CD14-positive monocyte (primary cell): ENCODE measurements at regions not wholly inside any gene's neighbourhood (a gene's known extent, or its start where the extent isn't known, plus 50 kb on each side); places are given as distances from the start of the nearest gene placed in this dataset.

Experiments
- DNase-seq, 3 donors: peaks; one replicate each; pipeline ENCODE4 v3.0.0-alpha.2; 2011 to 2022
- H2AFZ ChIP-seq: 2 replicates; pipeline ENCODE4 v1.6.0; 2012; ENCODE audit warnings: mild to moderate bottlenecking, low read depth, low read length, inconsistent platforms; ENCODE audit not compliant: insufficient read depth, poor library complexity, severe bottlenecking
- H3K27ac ChIP-seq, 2 donors: 1 replicate in 1 of 2; 2 replicates in 1 of 2; pipeline ENCODE4 v1.5.1; 2012 to 2013; ENCODE audit warnings: low read length in 2 of 2, control low read depth in 1 of 2, inconsistent platforms in 1 of 2, low read depth in 1 of 2, mild to moderate bottlenecking in 1 of 2
- H3K27me3 ChIP-seq, 2 donors: one replicate each; pipeline versions ENCODE4 v1.6.0 to v1.6.1; 2011 to 2013; ENCODE audit warnings: low read length in 2 of 2; ENCODE audit not compliant: control insufficient read depth in 2 of 2, insufficient read depth in 2 of 2
- H3K36me3 ChIP-seq, 2 donors: replicated peaks in 1 of 2; 1 replicate in 1 of 2; 2 replicates in 1 of 2; pipeline versions ENCODE4 v1.5.1 to v1.6.1; 2012 to 2013; ENCODE audit warnings: low read length in 2 of 2, control low read depth in 1 of 2, inconsistent platforms in 1 of 2, mild to moderate bottlenecking in 1 of 2; ENCODE audit not compliant: insufficient read depth in 2 of 2, control insufficient read depth in 1 of 2
- H3K4me1 ChIP-seq, 2 donors: 1 replicate in 1 of 2; 2 replicates in 1 of 2; pipeline versions ENCODE4 v1.5.1 to v1.6.1; 2012 to 2013; ENCODE audit warnings: low read length in 2 of 2, control low read depth in 1 of 2, inconsistent platforms in 1 of 2, mild to moderate bottlenecking in 1 of 2, moderate library complexity in 1 of 2; ENCODE audit not compliant: insufficient read depth in 2 of 2, control insufficient read depth in 1 of 2
- H3K4me2 ChIP-seq: replicated peaks from 2 replicates; pipeline ENCODE3; 2012; ENCODE audit warnings: low read length, moderate library complexity, mild to moderate bottlenecking; ENCODE audit not compliant: poor library complexity, severe bottlenecking; ENCODE audit errors: extremely low read depth
- H3K4me3 ChIP-seq, 3 experiments: fragments of 200-600 bp in 1 of 3; sonication (generic) in 1 of 3; replicated peaks in 1 of 3; 1 replicate in 2 of 3; 2 replicates in 1 of 3; pipeline ENCODE4 v1.5.1; 2011 to 2013; ENCODE audit warnings: low read length in 3 of 3, mild to moderate bottlenecking in 3 of 3, control low read depth in 2 of 3, low read depth in 2 of 3, inconsistent platforms in 1 of 3, moderate library complexity in 1 of 3
- H3K79me2 ChIP-seq: 2 replicates; pipeline ENCODE4 v1.6.0; 2012; ENCODE audit warnings: mild to moderate bottlenecking, control low read depth, inconsistent platforms, low read length, moderate library complexity; ENCODE audit not compliant: insufficient read depth
- H3K9ac ChIP-seq: 2 replicates; pipeline ENCODE4 v1.6.0; 2017; ENCODE audit warnings: low read length, mild to moderate bottlenecking; ENCODE audit not compliant: insufficient read depth, poor library complexity, severe bottlenecking
- H3K9me3 ChIP-seq, 2 donors: replicated peaks in 1 of 2; 1 replicate in 1 of 2; 2 replicates in 1 of 2; pipeline versions ENCODE4 v1.5.1 to v1.6.1; 2012 to 2013; ENCODE audit warnings: low read length in 2 of 2, control low read depth in 1 of 2; ENCODE audit not compliant: control insufficient read depth in 1 of 2, insufficient read depth in 1 of 2
- H4K20me1 ChIP-seq: 2 replicates; pipeline ENCODE4 v1.6.0; 2012; ENCODE audit warnings: mild to moderate bottlenecking, low read length, control low read depth, moderate library complexity; ENCODE audit not compliant: insufficient read depth
- H3K27ac Mint-ChIP-seq, 7 donors: one replicate each; pipeline ENCODE4 v1.8.0; 2020; ENCODE audit warnings: mild to moderate bottlenecking in 7 of 7, mixed read lengths in 7 of 7, moderate library complexity in 6 of 7, inconsistent platforms in 2 of 7
- H3K27me3 Mint-ChIP-seq, 3 donors: one replicate each; pipeline ENCODE4 v1.8.0; 2021 to 2022; ENCODE audit warnings: low read depth in 3 of 3, mild to moderate bottlenecking in 3 of 3, mixed read lengths in 3 of 3, moderate library complexity in 3 of 3, inconsistent platforms in 1 of 3
- H3K36me3 Mint-ChIP-seq, 2 donors: one replicate each; pipeline ENCODE4 v1.8.0; 2020; ENCODE audit warnings: mixed read lengths in 2 of 2, inconsistent platforms in 1 of 2, mild to moderate bottlenecking in 1 of 2
- H3K4me1 Mint-ChIP-seq: one replicate; pipeline ENCODE4 v1.8.0; 2020; ENCODE audit warnings: mild to moderate bottlenecking, mixed read lengths
- H3K4me3 Mint-ChIP-seq, 2 donors: one replicate each; pipeline ENCODE4 v1.8.0; 2020; ENCODE audit warnings: mild to moderate bottlenecking in 2 of 2, mixed read lengths in 2 of 2, moderate library complexity in 1 of 2
- H3K9me3 Mint-ChIP-seq, 7 donors: one replicate each; pipeline ENCODE4 v1.8.0; 2020 to 2022; ENCODE audit warnings: mixed read lengths in 7 of 7, mild to moderate bottlenecking in 6 of 7, moderate library complexity in 6 of 7, inconsistent platforms in 2 of 7
- CTCF ChIP-seq: fragments of 200-600 bp; IDR thresholded peaks from one replicate; pipeline ENCODE4 v1.8.0; 2022; ENCODE audit warnings: antibody characterized with exemption, mild to moderate bottlenecking
- WGBS: methylation state at CpG from one replicate; pipeline ENCODE4 v1.1.5; 2013; ENCODE audit warnings: missing lambda C conversion rate; ENCODE audit not compliant: insufficient coverage; 5-methylcytosine and 5-hydroxymethylcytosine counted together
- intact Hi-C, 2 donors: fragments of 100-400 bp; cut with micrococcal nuclease; formaldehyde crosslinking; loops; one replicate each; pipeline versions ENCODE4 v1.15.0 to v1.15.1; 2023

- peaks cover 11% of the 10 kb centered on the region in 2 donors for H3K9me3 ChIP-seq
- H3K4me1 Mint-ChIP-seq = no peaks in the 10 kb centered on the region
- H3K36me3 Mint-ChIP-seq = no peaks in the 10 kb centered on the region
- no peak overlapping the region for H3K4me3 Mint-ChIP-seq
- no peak overlapping the region for H3K27ac Mint-ChIP-seq
- H4K20me1 ChIP-seq = no peaks in the 10 kb centered on the region
- H3K79me2 ChIP-seq = no peaks in the 10 kb centered on the region
- no peaks in the 10 kb centered on the region for H3K27me3 Mint-ChIP-seq
- H3K27me3 ChIP-seq = no peaks in the 10 kb centered on the region
- no CpG with 5 or more reads among the region's 1 CpG for WGBS
- no peaks in the 10 kb centered on the region for H3K36me3 ChIP-seq
- H2AFZ ChIP-seq = no peak overlapping the region
- no peak overlapping the region for H3K27ac ChIP-seq
- H3K9ac ChIP-seq = no peak overlapping the region
- intact Hi-C loops = no loop called here
- H3K4me3 ChIP-seq = no peak overlapping the region
- no peaks in the 10 kb centered on the region for H3K4me1 ChIP-seq
- peaks cover under 1 to 12% (median 7%) of the 10 kb centered on the region in 7 donors for H3K9me3 Mint-ChIP-seq
- no peak overlapping the region for H3K4me2 ChIP-seq
- TF ChIP-seq CTCF = no peak
- no peak for DNase-seq
Measured at GRCh38 chr6:48977573-48977972, 485.5 kb downstream of the MMUT start.

GRCh38 chr6:48973491-48973890 lies 489.6 kb downstream of the MMUT start:
- H4K20me1 ChIP-seq = no peaks in the 10 kb centered on the region
- H3K9ac ChIP-seq = no peak overlapping the region
- H3K27ac ChIP-seq = no peak overlapping the region
- no peak overlapping the region for H3K4me2 ChIP-seq
- peaks cover 0 to 5% (median 0%) of the 10 kb centered on the region in 7 donors for H3K9me3 Mint-ChIP-seq
- no peak for DNase-seq
- H3K4me1 ChIP-seq = no peaks in the 10 kb centered on the region
- H3K4me3 ChIP-seq = no peak overlapping the region
- intact Hi-C loops = no loop called here
- H3K27me3 Mint-ChIP-seq = no peaks in the 10 kb centered on the region
- no CpG with 5 or more reads among the region's 1 CpG for WGBS
- no peak overlapping the region for H3K27ac Mint-ChIP-seq
- no peak for TF ChIP-seq CTCF
- no peak overlapping the region for H2AFZ ChIP-seq
- H3K4me3 Mint-ChIP-seq = no peak overlapping the region
- no peaks in the 10 kb centered on the region for H3K79me2 ChIP-seq
- no peaks in the 10 kb centered on the region for H3K4me1 Mint-ChIP-seq
- peaks cover 0 to 5% of the 10 kb centered on the region in 2 donors for H3K9me3 ChIP-seq
- no peaks in the 10 kb centered on the region for H3K27me3 ChIP-seq
- no peaks in the 10 kb centered on the region for H3K36me3 ChIP-seq
- no peaks in the 10 kb centered on the region for H3K36me3 Mint-ChIP-seq
